Stimulated activated effector memory CD8-positive, alpha-beta T cell treated with anti-CD3 and anti-CD28 coated beads, Interleukin-12 subunit alpha, Interleukin-12 subunit beta, amount 100 ng/mL, for 72 hours (primary cell): ENCODE measurements at regions not wholly inside any gene's neighbourhood (a gene's known extent, or its start where the extent isn't known, plus 50 kb on each side); places are given as distances from the start of the nearest gene placed in this dataset.

Source experiments
- ATAC-seq: fragments of 150-1000 bp; cut with Tn5 transposase; 2 replicates; pipeline ENCODE4 v1.10.0; 2021
- DNase-seq, 2 donors: peaks; one replicate each; pipeline ENCODE4 v3.0.0; 2021 to 2022; ENCODE audit warnings: low spot score in 2 of 2
- H3K27ac Mint-ChIP-seq: one replicate; pipeline ENCODE4 v1.8.0; 2022; ENCODE audit warnings: mild to moderate bottlenecking, mixed read lengths
- H3K36me3 Mint-ChIP-seq: one replicate; pipeline ENCODE4 v1.8.0; 2022; ENCODE audit warnings: mild to moderate bottlenecking, mixed read lengths
- H3K4me1 Mint-ChIP-seq: one replicate; pipeline ENCODE4 v1.8.0; 2022; ENCODE audit warnings: mixed read lengths
- H3K4me3 Mint-ChIP-seq: one replicate; pipeline ENCODE4 v1.8.0; 2022; ENCODE audit warnings: mild to moderate bottlenecking, mixed read lengths
- H3K9me3 Mint-ChIP-seq: one replicate; pipeline ENCODE4 v1.8.0; 2022; ENCODE audit warnings: mixed read lengths

DNA sequence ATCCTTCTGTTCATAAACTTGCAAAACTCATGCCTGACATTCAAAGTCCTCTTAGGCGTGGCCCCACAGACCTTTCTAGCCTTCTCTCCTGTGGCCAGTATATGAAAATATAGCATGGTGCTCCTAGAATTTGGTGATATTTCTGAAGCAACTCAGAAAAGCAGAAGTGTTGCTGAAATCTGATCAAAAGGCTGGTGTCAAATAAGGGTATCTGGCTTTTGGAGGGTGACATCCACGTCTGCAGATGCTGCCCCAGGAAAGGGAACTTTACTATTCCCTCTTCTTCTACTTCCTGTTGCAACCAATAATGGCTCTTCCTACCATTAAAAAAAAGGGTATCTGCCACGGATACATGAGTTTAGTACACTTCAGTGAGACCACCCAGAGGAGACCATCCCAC is 83.9 kb upstream of the RPS6KA3 start:
- Mint-ChIP-seq H3K36me3 (no peaks in the 10 kb centered on the region), H3K4me3 (no peak overlapping the region), H3K9me3 (no peaks in the 10 kb centered on the region), H3K4me1 (no peaks in the 10 kb centered on the region), H3K27ac (no peak overlapping the region)
- DNase-seq (no peak), ATAC-seq (no peak)

GRCh38 chrX:20348139-20348538 is 81.4 kb upstream of the RPS6KA3 start:
- Mint-ChIP-seq H3K4me3 (no peak overlapping the region), H3K9me3 (no peaks in the 10 kb centered on the region), H3K27ac (no peak overlapping the region), H3K36me3 (no peaks in the 10 kb centered on the region), H3K4me1 (no peaks in the 10 kb centered on the region)
- DNase-seq = no peak
- ATAC-seq = no peak

GRCh38 chrX:20347481-20347880 is 80.8 kb upstream of the RPS6KA3 start:
- Mint-ChIP-seq H3K27ac (no peak overlapping the region), H3K36me3 (no peaks in the 10 kb centered on the region), H3K4me1 (no peaks in the 10 kb centered on the region), H3K9me3 (no peaks in the 10 kb centered on the region), H3K4me3 (no peak overlapping the region)
- DNase-seq (no peak), ATAC-seq (no peak)

DNA sequence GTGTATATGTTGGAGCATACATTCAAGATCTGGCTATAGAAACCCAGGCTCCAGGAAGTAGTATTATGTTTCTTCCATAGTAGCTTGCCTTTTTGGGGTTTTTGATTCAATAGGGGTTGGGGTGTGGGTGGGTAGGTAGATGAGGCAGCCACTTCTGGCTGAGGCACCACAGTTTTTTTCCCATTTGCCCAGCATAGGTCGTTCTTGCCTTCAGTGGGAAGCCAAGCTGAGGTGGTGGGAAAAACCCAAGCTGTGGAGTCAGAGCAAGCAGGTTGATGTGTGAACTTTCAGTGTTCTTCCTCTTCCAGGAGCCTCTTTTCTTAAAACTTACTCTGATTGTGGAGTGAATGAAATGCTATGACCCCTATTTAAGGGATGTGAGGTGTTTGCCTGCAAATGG is 67.0 kb upstream of the RPS6KA3 start:
- ATAC-seq (peak; percentile 63), DNase-seq (no peak)
- Mint-ChIP-seq H3K9me3 (no peaks in the 10 kb centered on the region), H3K4me1 (no peaks in the 10 kb centered on the region), H3K27ac (no peak overlapping the region), H3K36me3 (no peaks in the 10 kb centered on the region), H3K4me3 (no peak overlapping the region)

DNA sequence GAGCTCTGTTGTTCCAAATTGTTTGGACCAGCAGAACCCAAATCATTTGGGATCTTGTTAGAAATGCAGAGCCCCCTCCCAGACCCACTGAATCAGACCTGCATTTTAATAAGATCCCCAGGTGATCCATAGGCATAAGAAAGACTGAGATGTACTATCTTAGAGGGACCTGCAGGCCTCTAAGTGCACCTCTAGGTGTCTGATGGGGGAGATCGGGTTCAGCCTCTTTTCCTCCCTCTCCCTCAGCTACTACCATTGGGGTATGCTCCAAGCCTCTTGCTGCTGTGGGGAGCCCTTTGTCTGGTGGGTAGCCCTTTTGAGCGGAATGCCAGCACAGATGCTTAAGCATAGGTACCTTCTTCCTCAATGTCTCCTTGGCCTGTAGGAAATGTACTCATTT is 63.8 kb upstream of the RPS6KA3 start:
- Mint-ChIP-seq H3K9me3 (no peaks in the 10 kb centered on the region), H3K4me3 (no peak overlapping the region)

GRCh38 chrX:20329435-20329834 is 62.7 kb upstream of the RPS6KA3 start:
- Mint-ChIP-seq H3K4me1 (no peaks in the 10 kb centered on the region), H3K27ac (no peak overlapping the region)

More for the DNA sequence above, 63.8 kb upstream of the RPS6KA3 start:
- Mint-ChIP-seq H3K27ac (no peak overlapping the region), H3K36me3 (no peaks in the 10 kb centered on the region), H3K4me1 (no peaks in the 10 kb centered on the region)
- DNase-seq = no peak
- ATAC-seq = no peak

DNA sequence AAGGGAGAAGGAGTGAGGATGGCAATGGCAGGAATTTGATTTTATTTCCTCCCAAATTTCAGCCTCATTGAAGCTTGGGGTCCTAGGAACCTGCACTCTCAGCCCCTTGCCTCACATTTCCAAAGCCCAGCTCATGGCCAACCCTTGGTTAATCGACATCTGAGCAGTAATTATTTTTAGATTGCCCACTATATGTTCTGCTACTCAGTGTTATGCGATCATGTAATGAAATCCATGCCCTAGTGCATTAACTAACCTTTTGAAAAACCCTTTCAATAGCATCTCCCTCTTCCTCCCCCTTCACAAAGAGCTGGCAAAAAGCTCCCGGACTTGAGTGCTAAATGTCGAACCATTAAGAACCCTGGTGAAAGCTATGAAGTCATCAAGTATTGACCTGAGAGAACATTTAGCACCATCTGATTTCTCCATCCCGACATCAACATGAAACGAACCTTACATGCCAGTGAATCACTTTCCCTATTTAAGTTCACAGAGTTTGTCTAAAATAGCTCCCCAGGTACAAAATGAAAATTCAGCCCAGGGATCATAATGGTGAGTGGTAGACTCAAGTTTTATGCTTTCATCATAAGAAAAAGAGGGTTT is 59.2 kb upstream of the RPS6KA3 start:
- Mint-ChIP-seq H3K4me1 (peaks cover 13% of the 10 kb centered on the region), H3K27ac (no peak overlapping the region), H3K9me3 (no peaks in the 10 kb centered on the region)

More at GRCh38 chrX:20329435-20329834, 62.7 kb upstream of the RPS6KA3 start:
- Mint-ChIP-seq H3K4me3 (no peak overlapping the region), H3K36me3 (no peaks in the 10 kb centered on the region), H3K9me3 (no peaks in the 10 kb centered on the region)
- DNase-seq (no peak), ATAC-seq (no peak)

DNA sequence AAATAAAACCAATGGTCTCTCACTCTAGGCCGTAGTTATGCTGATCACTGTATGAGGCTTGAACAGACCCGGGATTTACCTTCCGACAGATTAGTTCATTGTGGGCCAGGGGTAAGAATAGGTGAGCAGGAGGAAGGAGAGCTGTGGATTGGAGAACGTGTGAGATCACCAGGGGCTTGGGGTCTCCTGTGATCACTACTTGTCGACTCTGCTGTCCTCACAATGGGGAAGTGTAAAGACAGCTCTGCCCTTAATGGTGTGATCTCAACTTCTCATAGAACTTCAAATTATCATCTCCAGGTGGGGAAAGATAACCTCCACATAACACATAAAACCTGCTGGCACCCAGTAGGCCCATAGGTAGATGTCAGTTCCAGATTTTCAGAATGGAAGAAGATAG is 56.2 kb upstream of the RPS6KA3 start:
- Mint-ChIP-seq H3K27ac (no peak overlapping the region), H3K4me3 (no peak overlapping the region)

More for the DNA sequence above, 59.2 kb upstream of the RPS6KA3 start:
- H3K36me3 Mint-ChIP-seq = no peaks in the 10 kb centered on the region
- H3K4me3 Mint-ChIP-seq = no peak overlapping the region
- no peak for DNase-seq
- ATAC-seq = no peak

GRCh38 chrX:20320461-20321159 is 53.9 kb upstream of the RPS6KA3 start:
- Mint-ChIP-seq H3K9me3 (no peaks in the 10 kb centered on the region), H3K4me1 (peaks cover 19% of the 10 kb centered on the region), H3K36me3 (no peaks in the 10 kb centered on the region), H3K27ac (no peak overlapping the region), H3K4me3 (peak overlapping the region; percentile 15)
- peak; percentile 47 for ATAC-seq
- DNase-seq = no peak

More for the DNA sequence above, 56.2 kb upstream of the RPS6KA3 start:
- Mint-ChIP-seq H3K4me1 (peaks cover 19% of the 10 kb centered on the region), H3K36me3 (no peaks in the 10 kb centered on the region), H3K9me3 (no peaks in the 10 kb centered on the region)
- DNase-seq (no peak), ATAC-seq (no peak)

- Mint-ChIP-seq H3K4me1 (peaks cover 24% of the 10 kb centered on the region), H3K27ac (no peak overlapping the region), H3K9me3 (no peaks in the 10 kb centered on the region), H3K36me3 (no peaks in the 10 kb centered on the region), H3K4me3 (no peak overlapping the region)
- ATAC-seq = no peak
- no peak for DNase-seq
Measured at GRCh38 chrX:20319054-20319453, 52.3 kb upstream of the RPS6KA3 start.

GRCh38 chrX:20317873-20318272 is 51.2 kb upstream of the RPS6KA3 start:
- Mint-ChIP-seq H3K9me3 (no peaks in the 10 kb centered on the region), H3K36me3 (no peaks in the 10 kb centered on the region), H3K27ac (no peak overlapping the region), H3K4me3 (no peak overlapping the region), H3K4me1 (peaks cover 24% of the 10 kb centered on the region)
- ATAC-seq = no peak
- DNase-seq = no peak
